ENCODE measurements at regions not wholly inside any gene's neighbourhood (a gene's known extent, or its start where the extent isn't known, plus 50 kb on each side); places are given as distances from the start of the nearest gene placed in this dataset.

GRCh38 chr4:83793481-83793880, 257.6 kb downstream of the GPAT3 start:
- no peak overlapping the region for H3K4me3 Mint-ChIP-seq
- no peaks in the 10 kb centered on the region for H3K9me3 Mint-ChIP-seq
- intact Hi-C loops (cut with DNase I, micrococcal nuclease) = no loop called here
- POLR2A ChIA-PET = no interaction called here
- no peaks in the 10 kb centered on the region for H3K27me3 ChIP-seq (ENCODE audit: control insufficient read depth in 1 of 2, insufficient read depth in 2 of 2, low read length in 2 of 2)
- H3K36me3 Mint-ChIP-seq (ENCODE audit: low read depth) = no peaks in the 10 kb centered on the region
- no peak overlapping the region for H3K27ac ChIP-seq (ENCODE audit: low read depth in 1 of 2, low read length in 2 of 2)
- no peak overlapping the region for H3K27ac Mint-ChIP-seq
- peaks cover 16% of the 10 kb centered on the region for H3K27me3 Mint-ChIP-seq
- no peak for TF ChIP-seq CTCF (IDR thresholded peaks at IDR 0.05)
- DNase-seq (no peak), ATAC-seq (ENCODE audit: poor library complexity) (no peak)
- no peaks in the 10 kb centered on the region for H3K9me3 ChIP-seq (ENCODE audit: control insufficient read depth in 1 of 2, insufficient read depth in 1 of 2, low read length in 2 of 2)
- no peaks in the 10 kb centered on the region for H3K36me3 ChIP-seq (ENCODE audit: insufficient read depth, low read length)
- CTCF ChIA-PET = no interaction called here
- peaks cover 5% of the 10 kb centered on the region for H3K4me1 Mint-ChIP-seq (ENCODE audit: low read depth)
- no peaks in the 10 kb centered on the region for H3K4me1 ChIP-seq (ENCODE audit: insufficient read depth, low read length)
- H3K4me3 ChIP-seq (ENCODE audit: low read length) = no peak overlapping the region

DNA sequence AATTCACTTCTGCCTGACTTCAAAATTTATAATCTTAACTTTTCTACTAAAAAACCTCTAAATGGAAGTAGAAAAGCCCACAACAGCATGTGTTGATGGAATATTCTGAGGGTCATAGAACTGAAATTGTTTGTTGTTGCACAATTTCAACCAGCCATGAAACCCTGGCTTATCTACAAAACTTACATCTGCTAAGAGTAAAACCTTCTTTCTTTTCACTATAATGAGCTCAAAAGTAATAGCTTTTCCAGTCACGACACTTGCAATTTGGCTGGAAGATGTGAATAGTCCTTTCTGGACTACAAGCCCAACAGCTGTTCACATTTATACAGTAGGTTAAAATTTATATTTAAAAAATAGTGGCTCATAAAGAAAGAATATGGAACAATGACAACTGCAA, 250.0 kb downstream of the GPAT3 start:
- CTCF ChIA-PET = no interaction called here
- Histone ChIP-seq H3K27me3 (ENCODE audit: control insufficient read depth in 1 of 2, insufficient read depth in 2 of 2, low read length in 2 of 2) (no peaks in the 10 kb centered on the region), H3K36me3 (ENCODE audit: insufficient read depth, low read length) (no peaks in the 10 kb centered on the region), H3K9me3 (ENCODE audit: control insufficient read depth in 1 of 2, insufficient read depth in 1 of 2, low read length in 2 of 2) (no peaks in the 10 kb centered on the region), H3K4me3 (ENCODE audit: low read length) (no peak overlapping the region), H3K4me1 (ENCODE audit: insufficient read depth, low read length) (no peaks in the 10 kb centered on the region), H3K27ac (ENCODE audit: low read depth in 1 of 2, low read length in 2 of 2) (no peak overlapping the region)
- H3K27me3 Mint-ChIP-seq = no peaks in the 10 kb centered on the region
- DNase-seq (no peak), ATAC-seq (ENCODE audit: poor library complexity) (no peak)
- POLR2A ChIA-PET = no interaction called here
- TF ChIP-seq CTCF (IDR thresholded peaks at IDR 0.05) = no peak
- H3K27ac Mint-ChIP-seq = no peak overlapping the region
- no peaks in the 10 kb centered on the region for H3K4me1 Mint-ChIP-seq (ENCODE audit: low read depth)
- H3K36me3 Mint-ChIP-seq (ENCODE audit: low read depth) = no peaks in the 10 kb centered on the region
- no peaks in the 10 kb centered on the region for H3K9me3 Mint-ChIP-seq
- intact Hi-C loops (cut with DNase I, micrococcal nuclease) = no loop called here
- H3K4me3 Mint-ChIP-seq = no peak overlapping the region

DNA sequence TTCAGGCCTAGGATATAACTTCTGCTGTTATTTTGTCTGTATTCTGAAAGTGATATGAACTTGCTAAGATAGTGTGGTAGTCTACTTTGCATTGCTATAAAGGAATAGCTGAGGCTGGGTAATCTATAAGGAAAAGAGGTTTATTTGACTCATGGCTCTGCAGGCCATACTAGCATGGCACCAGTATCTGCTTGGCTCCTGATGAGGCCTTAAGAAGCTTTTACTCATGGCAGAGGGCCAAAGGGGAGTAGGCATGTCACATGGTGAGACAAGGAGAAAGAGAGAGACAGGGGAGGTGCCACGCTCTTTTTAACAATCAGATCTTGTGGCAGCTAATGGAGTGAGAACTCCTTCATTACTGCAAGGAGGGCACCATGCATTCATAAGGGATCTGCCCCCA, 247.3 kb downstream of the GPAT3 start:
- DNase-seq (no peak), ATAC-seq (ENCODE audit: poor library complexity) (no peak)
- Mint-ChIP-seq H3K27ac (no peak overlapping the region), H3K4me1 (ENCODE audit: low read depth) (no peaks in the 10 kb centered on the region), H3K36me3 (ENCODE audit: low read depth) (no peaks in the 10 kb centered on the region), H3K9me3 (no peaks in the 10 kb centered on the region), H3K27me3 (peaks cover 13% of the 10 kb centered on the region), H3K4me3 (no peak overlapping the region)
- no peaks in the 10 kb centered on the region for H3K9me3 ChIP-seq (ENCODE audit: control insufficient read depth in 1 of 2, insufficient read depth in 1 of 2, low read length in 2 of 2)
- no peak for TF ChIP-seq CTCF (IDR thresholded peaks at IDR 0.05)
- ChIA-PET CTCF (no interaction called here), POLR2A (no interaction called here)
- H3K27ac ChIP-seq (ENCODE audit: low read depth in 1 of 2, low read length in 2 of 2) = no peak overlapping the region
- intact Hi-C loops (cut with DNase I, micrococcal nuclease) = no loop called here
- no peaks in the 10 kb centered on the region for H3K27me3 ChIP-seq (ENCODE audit: control insufficient read depth in 1 of 2, insufficient read depth in 2 of 2, low read length in 2 of 2)
- no peak overlapping the region for H3K4me3 ChIP-seq (ENCODE audit: low read length)
- no peaks in the 10 kb centered on the region for H3K4me1 ChIP-seq (ENCODE audit: insufficient read depth, low read length)
- no peaks in the 10 kb centered on the region for H3K36me3 ChIP-seq (ENCODE audit: insufficient read depth, low read length)
